Gastrocnemius medialis (tissue), 4 donors: ENCODE measurements at regions not wholly inside any gene's neighbourhood (a gene's known extent, or its start where the extent isn't known, plus 50 kb on each side); places are given as distances from the start of the nearest gene placed in this dataset.

Experiments
- ATAC-seq, 2 donors: fragments of 150-250 bp; one replicate each; pipeline ENCODE4 v1.9.1; 2016
- DNase-seq, 2 donors: peaks; one replicate each; pipeline ENCODE4 v3.0.0-alpha.2; 2019
- H3K27ac ChIP-seq, 4 donors: fragments of 200-600 bp; sonication (generic); 1 replicate in 1 of 4; 2 replicates in 3 of 4; pipeline ENCODE4 v1.5.1; 2016 to 2018; ENCODE audit warnings: mild to moderate bottlenecking in 2 of 4, moderate library complexity in 1 of 4
- H3K27me3 ChIP-seq, 3 donors: fragments of 200-600 bp; sonication (generic) in 2 of 3; 1 replicate in 1 of 3; 2 replicates in 2 of 3; pipeline versions ENCODE4 v1.5.1 to v1.6.0; 2016 to 2019; ENCODE audit warnings: mild to moderate bottlenecking in 1 of 3, moderate library complexity in 1 of 3
- H3K36me3 ChIP-seq, 2 donors: fragments of 200-600 bp; sonication (generic) in 1 of 2; one replicate each; pipeline ENCODE4 v1.5.1; 2017 to 2018
- H3K4me1 ChIP-seq, 2 donors: fragments of 200-600 bp; sonication (generic) in 1 of 2; one replicate each; pipeline ENCODE4 v1.5.1; 2016 to 2017; ENCODE audit warnings: mild to moderate bottlenecking in 2 of 2
- H3K4me3 ChIP-seq, 4 donors: fragments of 200-600 bp; sonication (generic) in 3 of 4; 1 replicate in 1 of 4; 2 replicates in 3 of 4; pipeline ENCODE4 v1.5.1; 2016 to 2019; ENCODE audit warnings: mild to moderate bottlenecking in 2 of 4
- H3K9me3 ChIP-seq, 3 donors: fragments of 200-600 bp; sonication (generic) in 2 of 3; 1 replicate in 1 of 3; 2 replicates in 2 of 3; pipeline ENCODE4 v1.5.1; 2016 to 2019
- POLR2A ChIP-seq, 2 donors: fragments of 450-650 bp; IDR thresholded peaks; one replicate each; pipeline ENCODE4 v1.6.1; 2017; ENCODE audit warnings: antibody characterized with exemption in 2 of 2, mild to moderate bottlenecking in 2 of 2, moderate library complexity in 2 of 2
- in situ Hi-C, 4 donors: fragments of 200-750 bp; cut with MboI; loops; one replicate each; pipeline versions ENCODE4 v1.15.0 to v1.8.0; 2017; ENCODE audit warnings: low sequenced_read_pairs in 4 of 4
- intact Hi-C: fragments of 100-400 bp; cut with DNase I; formaldehyde crosslinking; loops from one replicate; pipeline ENCODE4 v1.15.1; 2023; ENCODE audit warnings: low total_unique reads
- TF ChIP-seq, protein P1 (sequence below), 5 experiments: fragments of 450-650 bp in 3 of 5; fragments of 200-600 bp in 2 of 5; sonication (generic) in 2 of 5; IDR thresholded peaks in 4 of 5; conservative IDR thresholded peaks in 1 of 5; 1 replicate in 4 of 5; 2 replicates in 1 of 5; pipeline ENCODE4 v1.5.1; 2016 to 2019; ENCODE audit warnings: antibody characterized with exemption in 5 of 5, mild to moderate bottlenecking in 3 of 5, moderate library complexity in 3 of 5

DNA sequence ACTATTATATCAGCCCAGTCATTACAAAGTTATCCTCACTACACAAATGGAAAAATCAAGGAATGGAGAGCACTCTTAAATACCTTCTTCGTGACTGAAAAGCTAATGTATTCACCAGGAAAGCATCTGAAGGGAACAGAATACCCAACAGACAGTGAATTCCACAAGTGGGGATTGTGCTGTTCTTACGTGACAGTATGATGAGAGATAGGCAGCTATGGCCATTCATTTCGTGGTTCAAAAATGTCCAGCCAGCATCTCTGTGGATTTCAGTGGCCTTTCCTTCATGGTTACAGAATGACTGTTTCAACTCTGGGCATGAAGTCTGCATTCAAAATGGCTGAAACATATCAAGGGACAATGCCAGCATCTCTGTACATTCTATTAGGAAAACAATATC, 323.8 kb downstream of the PRELID2 start:
- H3K27me3 ChIP-seq, result no peaks in the 10 kb centered on the region
- no peaks in the 10 kb centered on the region for H3K4me1 ChIP-seq
- no peak overlapping the region for H3K27ac ChIP-seq
- no peak for DNase-seq
- H3K9me3 ChIP-seq, result no peaks in the 10 kb centered on the region
- in situ Hi-C loops (no loop called here), intact Hi-C loops (no loop called here)
- H3K36me3 ChIP-seq, result no peaks in the 10 kb centered on the region
- no peak overlapping the region for H3K4me3 ChIP-seq
- ATAC-seq, result no peak
- TF ChIP-seq POLR2A (IDR thresholded peaks at IDR 0.05), result no peak

DNA sequence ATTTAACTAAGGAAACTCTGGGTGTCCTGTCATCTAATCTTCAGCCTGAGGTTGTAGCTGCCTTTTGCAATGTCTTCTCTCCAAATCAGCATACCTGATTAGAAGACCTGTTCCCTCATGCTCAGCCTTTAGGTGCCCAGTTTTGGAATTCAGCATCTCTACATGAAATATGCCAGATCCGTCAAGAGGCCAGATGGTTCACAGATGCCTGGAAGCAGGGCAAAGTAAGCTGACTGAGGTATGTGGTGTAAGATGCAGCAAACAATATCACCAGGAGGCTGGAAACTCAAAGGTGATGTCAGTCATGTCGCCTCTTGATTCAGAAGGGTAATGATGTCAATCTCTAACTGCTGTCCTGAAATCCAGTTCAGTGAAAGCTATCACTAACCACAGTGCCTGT, 324.4 kb downstream of the PRELID2 start:
- H3K4me1 ChIP-seq, result no peaks in the 10 kb centered on the region
- no peaks in the 10 kb centered on the region for H3K36me3 ChIP-seq
- H3K4me3 ChIP-seq, result no peak overlapping the region
- ATAC-seq (no peak), DNase-seq (no peak)
- H3K27ac ChIP-seq, result no peak overlapping the region
- no peaks in the 10 kb centered on the region for H3K9me3 ChIP-seq
- no peaks in the 10 kb centered on the region for H3K27me3 ChIP-seq
- intact Hi-C loops, result no loop called here
- in situ Hi-C loops, result no loop called here
- TF ChIP-seq POLR2A (IDR thresholded peaks at IDR 0.05), result no peak

DNA sequence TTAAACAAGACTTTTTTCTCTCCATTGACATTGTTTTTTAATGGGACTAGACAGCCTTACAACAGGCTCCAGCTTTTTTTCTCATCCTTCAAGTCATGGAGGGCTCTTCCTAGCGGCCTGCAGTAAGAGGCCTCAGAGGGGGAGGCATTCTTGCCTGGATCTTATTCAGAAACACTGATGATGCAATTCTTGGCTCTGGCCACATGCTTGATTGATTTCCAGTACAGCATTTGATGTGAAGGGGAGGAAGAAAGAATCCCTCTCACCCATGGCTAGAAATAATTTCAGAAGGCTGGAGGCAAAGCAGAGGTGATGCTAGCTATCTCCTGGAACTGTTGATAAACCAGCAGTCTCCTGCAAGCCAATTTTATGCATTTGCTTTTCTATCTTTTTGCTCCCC, 324.8 kb downstream of the PRELID2 start:
- DNase-seq, result no peak
- H3K27ac ChIP-seq, result no peak overlapping the region
- in situ Hi-C loops, result no loop called here

DNA sequence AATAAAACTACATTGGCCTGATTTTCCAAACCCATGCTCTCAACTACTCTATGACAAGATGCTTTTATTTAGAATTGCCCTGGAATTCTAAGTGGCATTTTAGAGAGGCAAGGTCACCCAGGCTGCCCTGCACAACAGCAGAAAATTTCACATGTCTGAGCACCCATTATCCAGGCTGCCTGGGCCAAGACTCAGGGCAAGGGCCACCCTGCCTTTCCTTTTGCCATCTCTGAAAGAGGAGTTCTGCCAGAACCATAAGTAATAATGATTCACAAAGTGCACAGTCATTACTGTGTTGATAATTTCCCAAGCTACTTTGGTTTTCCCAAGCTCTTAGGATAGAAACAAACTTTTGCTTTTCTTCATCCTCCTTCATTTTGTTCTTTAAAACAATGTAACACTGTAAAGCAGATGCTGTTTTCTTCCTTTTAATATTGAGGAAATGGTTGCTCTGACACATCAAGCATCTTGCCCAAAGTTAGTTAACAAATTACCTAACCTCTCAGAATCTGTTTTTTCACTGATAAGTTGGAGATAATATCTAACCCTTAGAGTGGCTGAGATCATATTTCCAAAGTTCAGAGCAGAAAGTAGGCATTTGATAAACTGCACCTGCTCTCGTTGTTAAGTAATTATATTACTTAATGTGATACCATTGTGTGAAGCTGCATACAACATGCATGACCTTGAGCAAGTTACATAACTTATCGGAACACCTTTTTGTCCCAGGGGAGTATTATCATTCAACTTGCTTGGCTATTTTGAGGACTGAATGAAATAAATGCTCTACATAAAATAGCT, 325.6 kb downstream of the PRELID2 start:
- intact Hi-C loops (no loop called here), in situ Hi-C loops (no loop called here)
- TF ChIP-seq POLR2A (IDR thresholded peaks at IDR 0.05), result no peak
- TF ChIP-seq, protein P1, sequence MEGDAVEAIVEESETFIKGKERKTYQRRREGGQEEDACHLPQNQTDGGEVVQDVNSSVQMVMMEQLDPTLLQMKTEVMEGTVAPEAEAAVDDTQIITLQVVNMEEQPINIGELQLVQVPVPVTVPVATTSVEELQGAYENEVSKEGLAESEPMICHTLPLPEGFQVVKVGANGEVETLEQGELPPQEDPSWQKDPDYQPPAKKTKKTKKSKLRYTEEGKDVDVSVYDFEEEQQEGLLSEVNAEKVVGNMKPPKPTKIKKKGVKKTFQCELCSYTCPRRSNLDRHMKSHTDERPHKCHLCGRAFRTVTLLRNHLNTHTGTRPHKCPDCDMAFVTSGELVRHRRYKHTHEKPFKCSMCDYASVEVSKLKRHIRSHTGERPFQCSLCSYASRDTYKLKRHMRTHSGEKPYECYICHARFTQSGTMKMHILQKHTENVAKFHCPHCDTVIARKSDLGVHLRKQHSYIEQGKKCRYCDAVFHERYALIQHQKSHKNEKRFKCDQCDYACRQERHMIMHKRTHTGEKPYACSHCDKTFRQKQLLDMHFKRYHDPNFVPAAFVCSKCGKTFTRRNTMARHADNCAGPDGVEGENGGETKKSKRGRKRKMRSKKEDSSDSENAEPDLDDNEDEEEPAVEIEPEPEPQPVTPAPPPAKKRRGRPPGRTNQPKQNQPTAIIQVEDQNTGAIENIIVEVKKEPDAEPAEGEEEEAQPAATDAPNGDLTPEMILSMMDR (IDR thresholded peaks at IDR 0.05 in 4 of 5, conservative IDR thresholded peaks at IDR 0.05 in 1 of 5), result no peak
- DNase-seq (no peak), ATAC-seq (no peak)
- Histone ChIP-seq H3K4me1 (no peaks in the 10 kb centered on the region), H3K27me3 (no peaks in the 10 kb centered on the region), H3K27ac (no peak overlapping the region), H3K4me3 (no peak overlapping the region), H3K9me3 (no peaks in the 10 kb centered on the region), H3K36me3 (no peaks in the 10 kb centered on the region)

More for the DNA sequence above, 324.8 kb downstream of the PRELID2 start:
- Histone ChIP-seq H3K4me1 (no peaks in the 10 kb centered on the region), H3K9me3 (no peaks in the 10 kb centered on the region), H3K4me3 (no peak overlapping the region), H3K27me3 (no peaks in the 10 kb centered on the region), H3K36me3 (no peaks in the 10 kb centered on the region)
- TF ChIP-seq POLR2A (IDR thresholded peaks at IDR 0.05), result no peak
- TF ChIP-seq, protein P1 (IDR thresholded peaks at IDR 0.05 in 4 of 5, conservative IDR thresholded peaks at IDR 0.05 in 1 of 5), result no peak
- ATAC-seq, result no peak
- intact Hi-C loops, result no loop called here

DNA sequence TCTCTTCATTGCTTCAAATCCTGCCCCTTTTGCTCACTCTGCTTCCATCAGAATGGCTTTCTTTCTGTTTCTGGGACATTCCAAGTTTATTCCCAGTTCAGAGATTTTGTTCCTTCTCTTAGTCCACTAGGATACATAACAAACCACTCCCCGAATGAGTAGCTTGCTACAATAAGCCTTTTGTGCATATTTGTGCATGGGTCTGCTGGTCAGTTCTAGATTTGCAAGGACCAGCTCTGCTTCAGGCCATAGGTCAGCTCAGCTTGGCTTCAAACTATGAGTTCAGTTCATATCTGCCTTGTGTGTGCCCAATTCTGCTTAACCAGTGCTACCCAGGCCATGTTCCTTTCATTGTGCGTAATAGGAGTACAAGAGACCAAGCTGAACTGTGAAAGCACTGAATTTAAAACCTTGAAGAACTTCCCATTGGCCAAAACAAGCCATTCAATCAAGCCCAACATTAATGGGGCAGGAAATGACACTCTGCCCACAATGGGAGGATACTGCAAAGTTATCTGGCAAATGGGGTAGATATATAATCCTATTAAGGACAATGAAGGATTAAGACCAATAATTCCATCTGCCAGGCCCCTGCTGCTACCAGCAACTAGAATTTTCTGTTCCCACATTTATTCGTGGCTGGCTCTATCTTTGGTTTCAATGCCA, 328.8 kb downstream of the PRELID2 start:
- H3K4me1 ChIP-seq, result no peaks in the 10 kb centered on the region
- no peak overlapping the region for H3K27ac ChIP-seq
- ATAC-seq (no peak), DNase-seq (no peak)
- in situ Hi-C loops, result no loop called here
- TF ChIP-seq, protein P1 (IDR thresholded peaks at IDR 0.05 in 4 of 5, conservative IDR thresholded peaks at IDR 0.05 in 1 of 5), result no peak
- TF ChIP-seq POLR2A (IDR thresholded peaks at IDR 0.05), result no peak
- H3K36me3 ChIP-seq, result no peaks in the 10 kb centered on the region
- intact Hi-C loops, result no loop called here
- H3K27me3 ChIP-seq, result no peaks in the 10 kb centered on the region
- no peak overlapping the region for H3K4me3 ChIP-seq
- no peaks in the 10 kb centered on the region for H3K9me3 ChIP-seq
